ELF-1 (cell line): ENCODE measurements at regions not wholly inside any gene's neighbourhood (a gene's known extent, or its start where the extent isn't known, plus 50 kb on each side); places are given as distances from the start of the nearest gene placed in this dataset.

Experiments used
- DNase-seq: peaks from one replicate; pipeline ENCODE4 v3.0.0-alpha.2; 2016; ENCODE audit warnings: low read depth, low spot score

- no peak for DNase-seq
Measured at GRCh38 chr2:145033438-145033837, 513.5 kb upstream of the ZEB2 start.

- no peak for DNase-seq
Measured at GRCh38 chr2:145032791-145033190, 512.9 kb upstream of the ZEB2 start.

- no peak for DNase-seq
Measured at GRCh38 chr2:145029873-145030272, 510.0 kb upstream of the ZEB2 start.

- no peak for DNase-seq
Measured at GRCh38 chr2:145029081-145029480, 509.2 kb upstream of the ZEB2 start.

GRCh38 chr2:145028101-145028920, 508.4 kb upstream of the ZEB2 start:
- no peak for DNase-seq

GRCh38 chr2:145026456-145027455, 506.8 kb upstream of the ZEB2 start:
- DNase-seq = no peak

GRCh38 chr2:145025382-145025781, 505.5 kb upstream of the ZEB2 start:
- no peak for DNase-seq

GRCh38 chr2:145023334-145023934, 503.5 kb upstream of the ZEB2 start:
- no peak for DNase-seq

GRCh38 chr2:145022666-145023333, 502.9 kb upstream of the ZEB2 start:
- no peak for DNase-seq

GRCh38 chr2:145021962-145022665, 502.2 kb upstream of the ZEB2 start:
- DNase-seq = no peak

- no peak for DNase-seq
Measured at GRCh38 chr2:145020694-145021093, 500.8 kb upstream of the ZEB2 start.

- DNase-seq = no peak
Measured at GRCh38 chr2:145020139-145020538, 500.2 kb upstream of the ZEB2 start.

GRCh38 chr2:145018502-145018901, 498.6 kb upstream of the ZEB2 start:
- DNase-seq = no peak

GRCh38 chr2:145017149-145017548, 497.2 kb upstream of the ZEB2 start:
- no peak for DNase-seq

GRCh38 chr2:145016711-145017110, 496.8 kb upstream of the ZEB2 start:
- DNase-seq = no peak

GRCh38 chr2:145015561-145015960, 495.6 kb upstream of the ZEB2 start:
- DNase-seq = no peak

GRCh38 chr2:145012806-145013205, 492.9 kb upstream of the ZEB2 start:
- DNase-seq = no peak

GRCh38 chr2:145012214-145012670, 492.3 kb upstream of the ZEB2 start:
- no peak for DNase-seq

- DNase-seq = no peak
Measured at GRCh38 chr2:145010635-145011034, 490.7 kb upstream of the ZEB2 start.

- no peak for DNase-seq
Measured at GRCh38 chr2:145007960-145008263, 488.0 kb upstream of the ZEB2 start.
